ENCODE measurements at regions not wholly inside any gene's neighbourhood (a gene's known extent, or its start where the extent isn't known, plus 50 kb on each side); places are given as distances from the start of the nearest gene placed in this dataset.
"Not testable (repeated sequence)": the region's sequence is repeated elsewhere in the genome, so short reads cannot be mapped to it uniquely, and the experiment has no call there.

DNA sequence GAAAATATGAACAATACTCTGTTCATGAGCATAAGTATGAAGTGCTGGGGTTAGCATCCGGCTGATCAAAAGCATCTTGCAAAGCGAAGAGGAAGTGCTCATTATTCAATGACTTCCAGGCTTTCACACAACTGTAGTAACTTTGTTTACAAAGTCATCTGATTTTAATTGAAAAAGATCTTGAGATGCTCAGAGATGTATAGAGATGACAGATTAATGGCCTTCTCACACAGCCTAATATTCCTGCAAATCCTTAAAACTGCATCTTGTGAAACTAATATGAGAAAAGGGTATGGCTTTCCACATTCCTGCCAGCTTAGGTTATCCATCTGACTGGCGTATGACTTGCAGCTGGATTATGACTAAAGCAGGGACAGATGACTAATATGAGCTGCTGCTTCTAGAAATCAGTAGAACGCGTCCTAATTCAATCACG is 125.4 kb downstream of the CASP12 start:
- no peaks in the 10 kb centered on the region for H3K36me3 ChIP-seq
- H3K27me3 ChIP-seq (replicated peaks in 1 of 7), result no peaks in the 10 kb centered on the region
- H3K4me1 ChIP-seq, result peaks cover 0 to 9% (median 0%) of the 10 kb centered on the region in 6 donors
- 33 to 49% (median 40%) methylated on average over 6 of the region's 6 CpGs for WGBS, 5 donors
- H3K4me3 ChIP-seq, result no peak overlapping the region
- no peaks in the 10 kb centered on the region for H3K9me3 ChIP-seq
- no peak for DNase-seq
- no peak for TF ChIP-seq POLR2AphosphoS5 (IDR thresholded peaks at IDR 0.05)
- TF ChIP-seq, protein P1, sequence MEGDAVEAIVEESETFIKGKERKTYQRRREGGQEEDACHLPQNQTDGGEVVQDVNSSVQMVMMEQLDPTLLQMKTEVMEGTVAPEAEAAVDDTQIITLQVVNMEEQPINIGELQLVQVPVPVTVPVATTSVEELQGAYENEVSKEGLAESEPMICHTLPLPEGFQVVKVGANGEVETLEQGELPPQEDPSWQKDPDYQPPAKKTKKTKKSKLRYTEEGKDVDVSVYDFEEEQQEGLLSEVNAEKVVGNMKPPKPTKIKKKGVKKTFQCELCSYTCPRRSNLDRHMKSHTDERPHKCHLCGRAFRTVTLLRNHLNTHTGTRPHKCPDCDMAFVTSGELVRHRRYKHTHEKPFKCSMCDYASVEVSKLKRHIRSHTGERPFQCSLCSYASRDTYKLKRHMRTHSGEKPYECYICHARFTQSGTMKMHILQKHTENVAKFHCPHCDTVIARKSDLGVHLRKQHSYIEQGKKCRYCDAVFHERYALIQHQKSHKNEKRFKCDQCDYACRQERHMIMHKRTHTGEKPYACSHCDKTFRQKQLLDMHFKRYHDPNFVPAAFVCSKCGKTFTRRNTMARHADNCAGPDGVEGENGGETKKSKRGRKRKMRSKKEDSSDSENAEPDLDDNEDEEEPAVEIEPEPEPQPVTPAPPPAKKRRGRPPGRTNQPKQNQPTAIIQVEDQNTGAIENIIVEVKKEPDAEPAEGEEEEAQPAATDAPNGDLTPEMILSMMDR (IDR thresholded peaks at IDR 0.05 in 8 of 11, conservative IDR thresholded peaks at IDR 0.05 in 3 of 11), result no peak
- TF ChIP-seq POLR2A (IDR thresholded peaks at IDR 0.05), result no peak
- intact Hi-C loops (cut with DNase I; ENCODE audit: low total_unique reads), result no loop called here
- H3K27ac ChIP-seq, result no peak overlapping the region

DNA sequence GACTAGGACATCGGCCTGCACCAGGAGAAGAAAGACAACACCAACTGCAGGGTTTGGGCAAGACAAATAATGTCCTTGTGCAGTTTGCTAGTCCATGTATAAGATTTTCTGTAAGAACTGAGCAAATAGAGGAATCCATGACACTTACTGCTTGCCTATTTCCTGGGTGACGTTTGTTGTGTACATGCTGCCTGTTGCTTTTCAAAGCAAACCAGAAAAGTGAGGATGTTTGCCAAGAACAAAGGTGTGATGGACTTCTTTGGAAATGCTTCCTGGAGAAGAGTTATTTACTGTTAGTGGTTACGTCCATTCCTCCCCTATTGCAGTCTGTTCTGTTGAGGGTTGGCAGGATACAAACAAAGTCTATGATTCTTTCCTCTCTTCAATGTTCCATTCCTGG is 126.5 kb downstream of the CASP12 start:
- no peak overlapping the region for H3K4me3 ChIP-seq
- intact Hi-C loops (cut with DNase I; ENCODE audit: low total_unique reads), result no loop called here
- no peak overlapping the region for H3K27ac ChIP-seq
- WGBS, 5 donors, result 86 to 95% (median 93%) methylated on average over 3 of the region's 3 CpGs
- peaks cover 0 to 9% (median 0%) of the 10 kb centered on the region in 6 donors for H3K4me1 ChIP-seq
- H3K36me3 ChIP-seq, result no peaks in the 10 kb centered on the region
- no peak for DNase-seq
- no peak for TF ChIP-seq POLR2AphosphoS5 (IDR thresholded peaks at IDR 0.05)
- TF ChIP-seq POLR2A (IDR thresholded peaks at IDR 0.05), result no peak
- no peaks in the 10 kb centered on the region for H3K27me3 ChIP-seq (replicated peaks in 1 of 7)
- no peaks in the 10 kb centered on the region for H3K9me3 ChIP-seq

DNA sequence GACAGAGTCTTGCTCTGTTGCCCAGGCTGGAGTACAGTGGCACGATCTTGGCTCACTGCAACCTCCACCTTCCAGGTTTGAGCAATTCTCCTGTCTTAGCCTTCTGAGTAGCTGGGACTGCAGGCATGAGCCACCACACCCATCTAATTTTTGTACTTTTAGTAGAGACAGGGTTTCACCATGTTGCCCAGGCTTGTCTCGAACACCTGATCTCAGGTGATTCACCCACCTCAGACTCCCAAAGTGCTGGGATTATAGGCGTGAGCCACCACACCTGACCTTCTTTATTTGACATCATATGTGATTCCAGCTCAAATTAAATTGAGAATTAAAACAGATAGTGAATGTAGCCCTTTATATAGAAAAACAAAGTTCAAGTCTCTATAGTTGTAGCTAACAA is 127.2 kb downstream of the CASP12 start:
- WGBS, 5 donors, result 81 to 96% (median 92%) methylated on average over 3 of the region's 3 CpGs
- not testable (repeated sequence) for H3K4me1 ChIP-seq, DNase-seq

DNA sequence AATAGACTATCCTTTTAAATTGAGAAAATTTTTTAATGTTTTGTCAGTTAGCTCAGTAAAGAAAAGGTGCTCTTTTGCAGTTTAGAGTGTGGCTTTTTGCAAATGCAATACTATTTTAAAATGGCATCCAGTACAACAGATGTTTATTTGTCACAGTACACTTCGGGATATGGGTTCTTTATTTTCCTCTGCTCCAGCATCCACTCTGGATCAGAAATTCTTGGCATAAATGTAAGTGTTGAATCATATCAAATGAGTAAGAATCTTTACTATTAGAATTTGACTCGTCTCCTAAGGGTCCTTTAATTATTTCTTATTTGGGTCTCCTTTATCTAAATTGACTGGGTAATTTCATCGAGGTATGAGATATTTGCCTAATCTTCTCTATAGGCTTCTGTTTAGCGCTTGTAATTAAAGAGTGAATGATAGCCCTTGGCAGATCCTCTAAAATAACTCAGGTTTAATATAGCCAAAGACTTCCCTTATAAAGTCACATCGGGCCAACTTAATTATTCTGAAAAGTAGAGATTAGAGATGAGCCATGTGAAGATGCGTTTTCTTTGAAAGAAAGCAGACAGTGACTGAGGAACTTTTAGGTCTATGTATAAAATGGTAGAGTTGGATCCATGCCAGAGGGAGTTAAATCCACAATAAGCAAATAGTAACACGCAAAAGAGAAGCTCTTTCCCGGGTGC is 132.7 kb downstream of the CASP12 start:
- no peak for DNase-seq
- Histone ChIP-seq H3K27ac (no peak overlapping the region), H3K36me3 (no peaks in the 10 kb centered on the region), H3K9me3 (peaks cover 0 to 4% (median under 1%) of the 10 kb centered on the region in 8 donors), H3K4me1 (peaks cover 0 to 8% (median 0%) of the 10 kb centered on the region in 6 donors), H3K4me3 (no peak overlapping the region), H3K27me3 (replicated peaks in 1 of 7) (no peaks in the 10 kb centered on the region)
- WGBS, 5 donors, result 89 to 95% (median 92%) methylated on average over 8 of the region's 8 CpGs
- TF ChIP-seq, protein P1 (IDR thresholded peaks at IDR 0.05 in 8 of 11, conservative IDR thresholded peaks at IDR 0.05 in 3 of 11), result no peak
- TF ChIP-seq POLR2AphosphoS5 (IDR thresholded peaks at IDR 0.05) (no peak), POLR2A (IDR thresholded peaks at IDR 0.05) (no peak)
- intact Hi-C loops (cut with DNase I; ENCODE audit: low total_unique reads), result no loop called here

More for the DNA sequence above, 127.2 kb downstream of the CASP12 start:
- intact Hi-C loops (cut with DNase I; ENCODE audit: low total_unique reads); H3K36me3 ChIP-seq; H3K4me3 ChIP-seq; H3K27ac ChIP-seq; H3K9me3 ChIP-seq; H3K27me3 ChIP-seq (replicated peaks in 1 of 7): not testable (repeated sequence)

DNA sequence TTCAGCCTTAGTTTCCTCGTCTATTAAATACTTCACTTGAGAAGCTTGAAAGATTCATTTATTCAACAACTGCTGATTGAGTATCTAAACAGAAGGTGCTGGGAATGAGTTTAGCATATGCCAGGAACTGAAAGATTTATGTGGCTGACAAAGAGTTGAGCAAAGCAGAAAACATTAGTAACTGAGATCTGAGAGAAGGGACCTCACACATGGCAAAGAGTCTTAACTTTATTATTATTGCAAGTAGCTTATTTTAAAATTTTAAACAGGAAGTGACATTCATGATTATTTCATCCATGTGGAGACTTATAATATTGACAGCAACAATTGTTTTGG is 133.6 kb downstream of the CASP12 start:
- H3K4me3 ChIP-seq, result no peak overlapping the region
- H3K4me1 ChIP-seq, result peaks cover 0 to 8% (median 0%) of the 10 kb centered on the region in 6 donors
- no peak overlapping the region for H3K27ac ChIP-seq
- no peak for DNase-seq
- H3K9me3 ChIP-seq, result peaks cover 0 to 13% (median 9%) of the 10 kb centered on the region in 8 donors
- no peaks in the 10 kb centered on the region for H3K27me3 ChIP-seq (replicated peaks in 1 of 7)
- H3K36me3 ChIP-seq, result no peaks in the 10 kb centered on the region
- intact Hi-C loops (cut with DNase I; ENCODE audit: low total_unique reads), result no loop called here
- TF ChIP-seq, protein P1 (IDR thresholded peaks at IDR 0.05 in 8 of 11, conservative IDR thresholded peaks at IDR 0.05 in 3 of 11), result no peak
- TF ChIP-seq POLR2A (IDR thresholded peaks at IDR 0.05) (no peak), POLR2AphosphoS5 (IDR thresholded peaks at IDR 0.05) (no peak)
- WGBS, 5 donors, result 54 to 73% (median 69%) methylated on average over 1 of the region's 1 CpG
